ENCODE measurements at regions not wholly inside any gene's neighbourhood (a gene's known extent, or its start where the extent isn't known, plus 50 kb on each side); places are given as distances from the start of the nearest gene placed in this dataset.

GRCh38 chr15:69577397-69577796, 124.8 kb downstream of the RPLP1 start:
- DNase-seq (ENCODE audit: low read depth): no peak

- DNase-seq (ENCODE audit: low read depth): no peak
Observed at GRCh38 chr15:69578252-69578651, 125.6 kb downstream of the RPLP1 start.

- DNase-seq (ENCODE audit: low read depth): no peak
Observed at GRCh38 chr15:69578787-69579583, 126.4 kb downstream of the RPLP1 start.

DNA sequence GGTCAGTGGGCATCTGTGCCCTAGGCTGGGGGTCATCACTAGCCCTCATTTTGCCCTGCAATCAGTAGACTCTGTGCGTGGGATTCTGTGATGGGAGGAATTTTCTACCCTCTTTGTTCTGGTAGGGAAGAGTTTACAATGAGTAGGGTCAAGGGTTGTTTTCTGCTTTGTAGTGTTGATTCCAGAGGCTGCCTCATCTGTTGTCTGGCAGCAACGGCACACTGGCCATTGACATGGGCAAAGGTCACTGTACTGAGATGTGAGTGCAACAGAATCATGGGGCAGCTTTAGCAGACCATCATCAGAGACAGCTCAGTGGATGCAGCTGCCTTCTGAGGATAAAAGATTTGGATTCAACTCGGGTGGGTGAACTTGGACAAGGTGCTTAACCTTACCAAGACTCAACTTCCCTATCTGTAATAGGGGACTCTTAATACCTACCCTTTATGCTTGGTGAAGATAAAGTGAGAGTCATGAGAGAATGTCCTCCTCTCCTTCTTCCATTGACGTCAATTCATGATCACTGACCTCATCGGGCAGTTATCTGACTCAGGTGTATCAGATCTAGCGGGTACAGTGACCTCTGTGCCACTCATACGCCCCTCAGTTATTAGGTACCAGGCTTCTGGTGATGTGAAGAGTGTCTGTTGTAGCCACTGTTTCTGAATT, 127.5 kb downstream of the RPLP1 start:
- DNase-seq (ENCODE audit: low read depth): no peak

DNA sequence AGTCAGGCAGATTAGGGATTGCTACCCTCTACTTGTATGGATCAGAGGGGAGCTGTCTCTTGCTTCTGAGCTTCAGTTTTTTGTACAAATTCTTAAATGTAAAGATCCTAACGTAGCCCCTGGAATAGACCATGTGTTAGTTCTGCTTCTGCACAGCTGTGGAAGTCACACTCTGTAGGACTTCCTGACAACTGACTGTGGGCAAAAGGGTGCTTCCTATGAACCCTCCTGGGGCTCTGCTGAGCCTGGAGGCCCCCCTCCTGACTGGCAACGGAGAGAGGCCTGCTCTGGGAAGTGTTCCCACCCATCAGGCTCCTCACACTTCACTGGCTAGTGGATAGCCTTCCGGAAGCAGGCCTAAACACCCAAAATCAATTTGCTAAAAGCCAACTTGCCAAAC, 131.0 kb downstream of the RPLP1 start:
- no peak for DNase-seq (ENCODE audit: low read depth)

DNA sequence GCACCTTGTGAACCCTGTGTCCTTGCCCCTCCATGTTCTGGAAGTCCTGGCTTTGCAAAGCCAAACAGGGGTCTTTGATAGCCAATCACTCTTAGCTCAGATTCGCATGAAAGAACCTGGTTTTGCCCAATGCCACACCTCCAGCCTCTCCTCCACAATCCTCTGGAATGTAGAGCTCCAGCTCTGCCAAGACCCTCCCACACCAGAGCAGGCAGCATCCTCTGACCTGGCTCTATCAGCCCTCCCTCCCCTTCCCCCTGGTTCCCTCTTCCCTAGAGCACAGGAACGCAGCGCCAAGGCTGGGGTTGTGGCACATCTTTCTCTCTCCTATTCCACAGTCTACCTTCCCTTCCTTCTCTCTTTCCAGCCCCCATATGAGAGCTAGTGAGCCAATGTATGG, 133.3 kb downstream of the RPLP1 start:
- no peak for DNase-seq (ENCODE audit: low read depth)

DNA sequence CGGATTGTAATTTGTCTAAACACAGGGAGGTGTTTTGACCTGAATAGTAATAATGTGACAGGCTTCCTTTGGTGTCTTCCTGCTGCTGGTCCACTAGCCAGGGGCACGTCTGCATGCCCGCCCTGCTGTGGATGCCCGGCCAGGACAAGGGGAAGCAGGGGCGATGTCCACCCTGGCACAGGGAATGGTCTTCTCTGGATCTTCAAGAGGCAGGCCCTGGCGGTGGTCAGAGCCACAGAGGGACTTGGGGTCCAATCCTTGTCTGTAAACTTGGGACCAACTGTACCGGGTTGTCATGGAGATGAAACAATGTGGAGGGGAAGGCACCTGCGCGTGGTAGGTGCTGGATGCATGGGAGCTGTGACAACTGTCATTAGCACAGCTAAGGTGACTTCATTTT, 134.1 kb downstream of the RPLP1 start:
- DNase-seq (ENCODE audit: low read depth): no peak

GRCh38 chr15:69587723-69588426, 135.3 kb downstream of the RPLP1 start:
- no peak for DNase-seq (ENCODE audit: low read depth)

DNA sequence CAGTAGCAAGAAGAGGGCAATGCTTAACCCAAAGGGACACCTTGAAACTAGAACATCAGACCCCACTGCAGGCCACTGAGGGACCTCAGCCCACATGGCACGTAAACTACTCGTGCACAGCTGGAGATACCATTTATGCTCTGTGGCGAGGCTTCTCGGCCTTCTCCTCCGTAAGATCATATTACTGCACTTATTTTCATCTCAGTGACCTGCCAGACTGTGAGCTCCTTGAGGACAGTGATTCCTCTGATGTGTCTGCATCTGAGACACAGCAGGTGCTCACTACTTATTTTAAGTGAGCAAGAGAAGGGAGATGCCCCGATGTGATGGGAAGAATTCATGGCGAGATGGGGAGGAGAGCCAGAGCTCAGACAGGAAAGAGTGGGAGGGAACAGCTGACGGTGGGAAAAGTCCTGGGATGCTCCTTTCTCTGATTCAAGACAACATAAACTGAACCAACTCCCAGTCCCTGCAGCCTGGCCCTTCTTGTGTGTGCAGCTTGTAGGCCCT, 137.6 kb downstream of the RPLP1 start:
- no peak for DNase-seq (ENCODE audit: low read depth)

DNA sequence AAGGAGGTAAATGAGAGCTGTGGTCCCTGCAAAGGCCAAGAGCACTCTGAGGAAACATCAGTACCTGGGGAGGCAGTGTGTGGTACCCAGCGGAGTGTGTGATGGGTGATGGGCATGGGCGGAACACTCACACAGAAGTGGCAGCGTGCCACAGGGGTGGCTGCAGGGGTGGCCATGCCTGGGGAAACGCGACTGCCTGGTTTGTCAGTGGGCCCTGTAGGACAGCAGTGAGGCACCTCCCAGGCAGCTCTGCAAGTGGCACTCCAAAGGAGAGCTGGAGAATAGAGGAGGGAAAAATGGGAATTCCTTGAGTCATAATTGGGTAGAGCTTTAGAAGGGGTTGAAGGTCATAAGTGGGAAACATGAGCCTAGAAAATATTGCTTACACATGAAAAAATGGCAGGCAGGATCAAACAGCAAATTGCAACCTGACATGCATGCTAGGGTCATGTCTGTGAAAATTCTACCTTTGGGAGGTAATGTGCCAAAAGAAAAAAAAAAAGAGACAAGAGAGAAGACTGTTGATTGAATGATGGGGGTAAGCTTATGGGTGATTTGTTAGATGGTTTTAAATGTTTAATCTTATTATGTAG, 138.4 kb downstream of the RPLP1 start:
- DNase-seq (ENCODE audit: low read depth): no peak

GRCh38 chr15:69591905-69592508, 139.4 kb downstream of the RPLP1 start:
- DNase-seq (ENCODE audit: low read depth): no peak

GRCh38 chr15:69592954-69593353, 140.3 kb downstream of the RPLP1 start:
- no peak for DNase-seq (ENCODE audit: low read depth)

DNA sequence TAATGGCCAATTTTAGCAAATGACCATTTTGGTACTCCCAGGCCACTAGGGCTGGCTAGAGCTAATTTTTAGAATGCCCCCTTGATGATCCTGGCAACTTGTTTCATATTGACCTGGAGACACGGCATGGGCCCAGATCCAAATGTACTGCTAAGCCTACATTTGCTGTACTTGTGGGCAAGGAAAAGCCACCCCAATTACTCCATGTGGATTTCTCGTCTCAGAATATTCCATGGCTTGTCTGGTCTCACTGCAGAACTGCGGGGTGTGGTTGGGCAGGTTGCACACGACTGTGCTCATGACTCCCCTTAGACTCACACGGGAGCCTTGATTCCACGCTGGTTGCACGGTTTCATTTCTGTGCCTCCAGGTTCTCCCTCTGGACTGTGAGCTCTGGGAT, 140.9 kb downstream of the RPLP1 start:
- no peak for DNase-seq (ENCODE audit: low read depth)

DNA sequence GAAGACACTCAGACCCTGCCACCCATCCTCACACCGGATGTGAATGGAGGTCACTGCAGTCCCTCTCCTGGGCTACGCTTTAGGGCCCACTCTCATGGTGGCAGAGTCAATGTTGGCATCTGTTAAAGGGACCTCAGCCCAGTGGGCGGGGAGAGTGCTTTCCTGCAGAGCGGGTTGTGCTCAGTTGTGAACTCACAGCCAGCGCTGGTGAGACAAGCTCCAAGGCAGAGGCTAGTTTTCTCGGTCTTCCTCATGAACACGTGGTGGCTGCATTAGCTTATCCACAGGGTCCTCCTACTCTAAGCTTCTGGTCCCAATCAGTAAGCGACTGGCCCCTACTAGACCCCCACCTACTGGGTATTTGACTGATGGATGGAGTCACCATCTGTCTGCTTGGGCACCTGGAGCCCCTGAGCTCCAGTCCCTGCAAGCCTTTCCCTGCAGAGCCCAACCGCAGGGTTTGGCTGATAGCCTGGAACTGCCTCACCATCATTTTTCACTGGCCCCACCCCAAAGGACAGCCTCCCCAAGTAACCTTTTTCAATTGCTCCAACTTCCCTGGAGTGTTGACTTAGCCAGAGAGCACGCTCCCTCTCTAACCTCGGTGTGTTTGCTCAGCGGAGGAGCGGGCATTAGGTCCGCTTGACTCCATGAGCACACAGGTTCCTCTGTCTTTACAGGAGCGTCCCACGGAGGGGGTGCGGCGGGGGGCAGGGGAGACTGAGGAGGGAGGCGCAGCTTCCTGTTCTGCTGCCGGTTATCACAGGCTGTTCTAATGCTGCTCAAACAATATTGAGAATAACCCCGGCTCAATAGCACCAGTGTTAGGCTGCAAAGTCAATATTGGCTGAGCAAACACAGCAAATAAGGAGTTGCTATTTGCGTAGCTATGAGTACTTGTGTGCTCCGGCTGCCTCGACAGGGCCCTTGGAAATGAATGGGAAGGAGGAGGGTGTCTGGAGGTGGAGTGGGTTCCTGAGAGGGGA, 141.7 kb downstream of the RPLP1 start:
- DNase-seq (ENCODE audit: low read depth): no peak

DNA sequence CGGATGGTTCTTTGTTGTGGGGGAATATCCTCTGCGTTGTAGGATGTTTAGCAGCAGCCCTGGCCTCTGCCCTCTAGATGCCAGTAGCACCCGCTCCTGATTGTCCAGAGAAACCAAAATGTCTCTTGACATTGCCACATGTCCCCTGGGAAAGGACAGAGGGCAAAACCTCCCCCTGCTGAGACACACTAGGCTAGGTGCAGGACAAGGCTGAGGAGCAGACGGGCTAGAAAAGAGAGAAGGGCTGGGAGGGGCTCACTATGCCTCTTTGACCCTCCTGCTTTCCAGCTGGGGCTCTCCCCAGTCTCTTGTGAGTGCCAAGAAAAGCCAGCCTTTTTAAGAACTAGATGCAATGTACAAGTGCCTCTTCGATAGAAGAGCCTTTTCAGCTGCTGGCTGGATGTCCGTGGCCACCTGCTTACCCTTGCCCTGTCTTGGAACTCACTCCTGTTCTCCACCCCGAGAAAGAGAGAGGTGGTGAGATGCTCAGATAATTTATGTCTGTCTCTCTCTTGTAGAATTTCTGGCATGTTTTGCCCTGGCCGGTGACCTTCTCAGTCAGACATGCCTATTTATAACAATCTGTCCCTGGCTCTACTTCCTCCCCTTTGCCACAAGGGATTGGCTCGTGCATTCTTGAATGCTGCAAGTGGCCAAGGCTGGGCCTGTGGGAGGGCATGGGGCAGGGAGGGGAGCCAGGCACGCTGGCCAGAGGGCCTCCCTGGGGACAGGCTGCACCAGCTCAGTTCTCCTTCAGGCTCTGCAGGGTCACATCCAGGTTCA, 142.6 kb downstream of the RPLP1 start:
- no peak for DNase-seq (ENCODE audit: low read depth)

DNA sequence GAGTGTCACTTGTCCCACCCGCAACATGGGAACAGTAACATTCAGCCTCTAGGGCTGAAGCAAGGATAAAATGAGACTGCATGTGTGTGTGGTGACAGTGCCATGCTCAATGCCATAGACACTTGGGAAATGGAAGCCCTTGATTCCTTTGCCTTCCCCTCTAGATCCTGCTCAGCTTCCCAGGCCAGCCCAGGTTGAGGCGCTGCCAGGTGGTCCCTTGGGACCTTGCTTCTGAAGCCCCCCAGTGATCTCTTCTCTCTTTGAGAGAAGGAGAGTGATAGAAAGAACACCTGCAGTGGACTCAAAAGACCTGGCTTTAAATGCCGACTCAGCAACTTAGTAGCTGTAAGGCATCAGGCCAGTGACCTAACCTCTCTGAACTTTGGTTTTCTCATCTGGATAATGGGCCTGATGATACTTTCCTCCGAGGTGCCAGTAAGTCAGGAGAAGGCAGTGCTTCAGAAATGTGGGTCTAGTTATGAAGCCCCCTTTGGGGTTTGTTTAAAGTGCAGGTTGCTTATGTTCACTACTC, 144.5 kb downstream of the RPLP1 start:
- DNase-seq (ENCODE audit: low read depth): no peak

GRCh38 chr15:69599271-69599670, 146.7 kb downstream of the RPLP1 start:
- DNase-seq (ENCODE audit: low read depth): no peak

DNA sequence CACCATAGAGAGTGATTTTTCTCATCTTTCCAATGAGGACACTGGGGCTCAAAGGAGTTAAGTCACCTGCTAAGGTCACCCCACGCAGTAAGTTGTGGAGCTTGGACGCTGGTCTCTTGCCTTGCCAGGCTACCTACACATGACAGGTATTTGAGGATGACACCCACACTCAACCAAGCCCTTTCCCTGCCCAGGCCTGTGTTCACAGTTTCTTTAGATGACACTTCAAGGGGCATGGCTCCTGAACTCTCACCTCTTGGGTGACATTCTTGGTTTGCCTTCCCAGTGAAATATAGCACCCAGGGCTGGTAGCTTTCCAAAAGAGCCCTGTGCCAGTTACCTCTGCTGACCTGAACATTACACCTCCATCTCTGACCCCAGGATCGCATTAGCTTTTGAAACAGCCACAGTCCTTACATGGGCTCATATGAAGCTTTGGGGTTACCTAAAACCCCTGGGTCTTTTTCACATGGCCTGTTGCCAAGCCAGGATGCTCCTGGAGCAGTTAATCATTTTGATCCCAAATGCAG, 148.0 kb downstream of the RPLP1 start:
- DNase-seq (ENCODE audit: low read depth): no peak

DNA sequence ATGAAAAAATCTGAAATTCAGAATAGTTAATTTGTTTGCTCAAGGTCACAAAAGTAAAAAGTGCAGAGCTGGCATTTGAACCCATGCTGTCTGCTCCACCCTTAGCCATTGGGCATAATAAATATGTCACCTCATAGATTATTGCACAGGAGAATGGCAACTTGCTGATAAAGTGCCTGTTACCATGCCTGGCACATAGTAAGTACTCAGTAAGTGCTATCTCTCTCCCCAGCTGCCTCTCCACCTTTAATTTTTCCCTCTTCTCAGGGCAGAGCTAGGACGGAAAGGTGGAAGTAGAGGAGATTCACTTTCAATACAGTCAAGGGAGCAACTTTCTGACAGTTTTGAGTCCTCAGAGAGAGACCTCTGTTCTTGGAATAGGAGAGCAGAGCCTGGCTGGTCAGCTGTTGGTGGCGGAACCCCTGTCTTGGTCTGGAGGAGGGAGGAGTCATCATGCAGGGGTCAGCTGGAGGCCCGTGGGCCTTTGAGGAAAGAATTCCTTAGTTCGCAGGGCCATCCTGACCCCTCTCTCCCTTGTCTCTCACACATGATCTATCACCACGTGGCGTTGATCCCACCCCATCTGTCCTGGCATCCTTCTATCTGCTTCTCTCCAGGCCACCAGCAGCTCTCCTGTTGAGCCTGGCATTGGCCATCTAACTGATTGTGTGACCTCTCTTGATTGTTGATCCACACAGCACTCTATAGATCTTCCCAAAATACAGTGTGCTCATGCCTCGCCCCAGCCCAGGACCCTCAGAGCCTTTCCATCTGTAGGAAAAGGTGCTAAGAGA, 149.3 kb downstream of the RPLP1 start:
- DNase-seq (ENCODE audit: low read depth): no peak
